Ecto neural progenitor cell (in vitro differentiated cells): ENCODE measurements at regions not wholly inside any gene's neighbourhood (a gene's known extent, or its start where the extent isn't known, plus 50 kb on each side); places are given as distances from the start of the nearest gene placed in this dataset.
"Not testable (repeated sequence)": the region's sequence is repeated elsewhere in the genome, so short reads cannot be mapped to it uniquely, and the experiment has no call there.

Experiments used
- DNase-seq: peaks from one replicate; pipeline ENCODE4 v3.0.0-alpha.2; 2018; ENCODE audit warnings: low spot score

DNA sequence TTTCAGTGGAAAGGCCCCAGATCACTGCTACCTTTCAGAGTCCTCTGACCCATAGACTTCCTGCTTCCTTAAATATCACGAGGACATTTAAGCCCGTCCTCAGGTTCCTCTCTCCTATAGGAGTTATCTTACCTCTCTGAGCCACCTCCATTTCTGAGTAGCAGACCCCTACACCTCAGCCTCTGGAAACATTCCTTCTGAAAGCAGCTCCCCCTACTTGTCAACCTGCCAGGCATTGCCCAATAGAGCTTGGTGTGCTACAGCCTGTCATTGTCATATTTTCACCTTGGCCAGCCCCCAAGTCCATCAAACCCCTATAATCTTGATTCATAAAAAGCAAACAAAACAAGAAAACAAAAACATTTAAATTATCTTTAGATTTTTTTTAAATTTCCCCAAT is 717.9 kb upstream of the SLC8A1 start:
- no peak for DNase-seq

DNA sequence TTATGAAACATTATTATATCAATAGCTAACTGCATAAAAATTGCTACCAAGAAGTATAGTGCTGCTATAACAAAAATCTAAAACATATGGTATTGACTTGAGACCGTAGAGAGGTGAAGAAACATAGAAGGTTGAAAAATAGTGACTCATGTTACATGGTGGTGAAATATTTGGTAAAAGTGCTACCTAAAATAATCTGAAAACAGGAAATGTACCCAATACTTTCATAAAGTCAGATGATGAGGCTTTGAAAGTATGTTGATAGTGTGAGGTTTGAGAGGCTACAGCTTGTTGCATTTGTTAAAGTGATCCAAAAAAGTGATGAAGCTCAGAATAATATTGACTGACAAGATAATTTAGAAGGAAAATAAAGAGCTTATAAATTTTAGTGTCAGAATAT is 718.7 kb upstream of the SLC8A1 start:
- DNase-seq = no peak

GRCh38 chr2:41180387-41180786 is 728.5 kb upstream of the SLC8A1 start:
- DNase-seq = no peak

- no peak for DNase-seq
Observed at GRCh38 chr2:41182961-41183360, 731.1 kb upstream of the SLC8A1 start.

GRCh38 chr2:41187376-41188122 is 735.7 kb upstream of the SLC8A1 start:
- no peak for DNase-seq

- no peak for DNase-seq
Observed at GRCh38 chr2:41194230-41194629, 742.3 kb upstream of the SLC8A1 start.

GRCh38 chr2:41197781-41198180 is 745.9 kb upstream of the SLC8A1 start:
- no peak for DNase-seq

- DNase-seq = no peak
Observed at GRCh38 chr2:41199334-41199733, 747.4 kb upstream of the SLC8A1 start.

GRCh38 chr2:41204315-41204714 is 752.4 kb upstream of the SLC8A1 start:
- DNase-seq = no peak

DNA sequence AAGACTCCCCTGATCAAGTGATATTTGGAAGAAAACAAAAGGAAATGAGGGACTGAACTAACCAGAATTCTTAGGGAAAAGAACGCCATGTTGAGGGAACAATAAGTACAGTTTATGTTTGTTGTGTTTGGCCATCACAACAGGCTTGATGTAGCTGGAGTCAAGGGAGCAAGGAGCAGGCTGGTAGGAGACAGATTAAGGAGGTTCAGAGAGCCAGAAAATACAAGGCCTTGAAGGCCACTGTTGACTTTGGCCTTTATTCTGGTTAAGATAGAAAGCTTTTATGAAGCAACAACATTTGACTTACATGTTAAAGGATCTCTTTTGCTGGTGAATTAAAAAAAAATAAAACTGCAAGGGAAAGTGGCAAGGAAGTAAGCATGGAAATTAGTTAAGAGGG is 754.1 kb upstream of the SLC8A1 start:
- DNase-seq = no peak

DNA sequence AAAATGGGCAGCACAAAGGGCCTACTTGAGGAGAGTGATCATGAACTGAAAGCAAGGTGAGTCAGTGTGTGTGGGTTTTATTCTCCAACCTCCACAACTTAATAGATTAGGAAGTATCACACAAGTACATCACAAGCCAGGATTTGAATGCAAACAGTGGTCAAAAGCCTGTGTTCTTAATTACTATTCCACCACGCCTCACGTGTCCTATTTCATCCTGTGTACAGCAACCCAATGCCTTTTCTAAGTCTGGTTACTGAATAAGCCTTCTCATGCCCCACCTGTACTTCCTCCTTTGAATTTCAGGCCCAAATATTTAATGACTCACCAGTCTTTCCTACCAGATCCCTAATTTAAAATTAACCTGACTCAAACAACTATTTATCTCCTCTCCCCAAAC is 755.7 kb upstream of the SLC8A1 start:
- no peak for DNase-seq

DNA sequence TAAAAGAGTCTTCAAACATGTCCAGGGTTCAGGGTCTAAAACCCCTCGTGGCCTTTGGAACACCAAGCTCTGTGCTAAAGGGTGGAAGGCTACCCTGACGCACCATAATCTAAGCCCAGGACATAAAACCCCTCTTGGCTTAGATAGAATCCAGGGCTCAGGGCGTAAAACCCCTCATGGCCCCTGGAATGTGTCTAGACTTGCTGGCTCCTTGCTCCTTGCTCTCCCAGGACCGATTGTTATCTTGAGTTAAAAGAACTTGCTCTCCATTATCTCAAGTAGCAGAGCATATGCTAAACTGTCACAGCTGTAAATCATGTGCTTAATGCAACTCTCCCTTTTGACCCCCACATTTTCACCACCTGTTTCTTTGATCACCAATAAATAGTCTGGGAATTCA is 758.1 kb upstream of the SLC8A1 start:
- not testable (repeated sequence) for DNase-seq

DNA sequence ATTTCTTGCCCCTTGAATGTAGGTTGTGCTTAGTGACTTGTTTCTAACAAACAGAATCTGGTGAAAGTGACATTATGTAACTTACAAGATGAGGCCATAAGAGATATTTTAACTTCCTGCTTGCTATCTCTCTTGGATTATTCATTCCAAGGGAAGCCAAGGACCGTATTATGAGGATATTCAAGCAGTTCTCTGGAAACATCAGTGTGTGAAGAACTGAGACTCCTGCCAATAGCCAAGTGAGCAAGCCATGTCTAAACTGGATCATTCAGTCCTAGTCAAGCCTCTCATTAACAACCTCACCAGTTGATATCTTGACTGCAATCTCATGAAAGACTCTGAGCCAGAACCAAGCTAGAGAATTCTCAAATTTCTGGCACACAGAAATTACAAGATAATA is 765.1 kb upstream of the SLC8A1 start:
- DNase-seq = no peak

GRCh38 chr2:41222593-41222992 is 770.7 kb upstream of the SLC8A1 start:
- DNase-seq = no peak

DNA sequence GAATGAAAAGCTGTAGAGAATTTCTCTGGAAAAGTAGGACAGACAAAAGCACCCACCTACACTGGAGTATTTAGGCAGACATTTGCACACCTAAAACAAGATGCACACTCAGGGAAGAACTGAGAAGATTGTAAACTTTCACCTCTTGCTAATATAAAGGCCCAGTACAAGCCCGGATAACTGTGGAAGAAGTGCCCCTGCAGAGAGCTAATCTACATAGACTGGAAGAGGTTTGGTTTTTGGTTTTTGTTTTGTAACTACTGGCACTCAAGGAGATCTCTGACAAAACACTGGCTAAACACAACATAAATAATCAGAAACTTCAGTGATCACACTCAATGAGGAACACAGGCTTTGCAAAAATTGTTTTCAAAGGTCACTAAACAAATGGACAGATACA is 782.2 kb upstream of the SLC8A1 start:
- no peak for DNase-seq

DNA sequence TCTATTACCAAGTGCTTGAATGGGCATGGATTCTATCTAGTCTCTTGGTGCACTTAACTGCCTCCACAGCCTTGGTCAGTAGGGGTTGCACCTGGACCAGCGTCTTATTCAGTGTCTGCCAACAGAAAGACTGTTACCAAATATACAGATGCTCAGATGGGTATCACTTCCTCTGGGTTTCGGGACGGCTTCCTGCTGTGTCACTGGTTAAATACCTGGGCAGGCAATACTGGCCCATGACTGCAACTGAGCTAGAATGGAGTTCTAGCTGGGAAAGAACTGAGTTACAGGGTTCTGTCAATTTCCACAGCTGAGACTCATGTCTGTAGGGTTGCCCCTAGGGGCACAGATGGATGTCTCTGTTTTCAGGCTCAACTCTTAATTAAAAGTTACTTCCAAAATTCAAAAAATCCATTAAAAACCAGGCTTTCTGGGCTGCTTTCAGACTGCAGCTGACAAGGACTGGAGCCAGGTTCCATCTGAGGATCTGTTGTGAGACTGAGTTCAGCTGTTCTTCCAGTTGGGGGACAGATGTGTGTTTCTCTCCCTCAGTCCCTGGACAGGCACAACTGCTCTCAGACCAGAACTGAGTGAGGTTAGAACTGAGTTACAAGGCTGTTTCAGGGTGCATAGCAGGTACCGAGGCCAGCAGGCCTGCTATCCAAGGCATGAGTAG is 789.6 kb upstream of the SLC8A1 start:
- no peak for DNase-seq

- no peak for DNase-seq
Observed at GRCh38 chr2:41242001-41242331, 790.1 kb upstream of the SLC8A1 start.

GRCh38 chr2:41267929-41268659 is 779.7 kb upstream of the PKDCC start:
- DNase-seq = no peak

GRCh38 chr2:41283079-41283775 is 764.6 kb upstream of the PKDCC start:
- no peak for DNase-seq

DNA sequence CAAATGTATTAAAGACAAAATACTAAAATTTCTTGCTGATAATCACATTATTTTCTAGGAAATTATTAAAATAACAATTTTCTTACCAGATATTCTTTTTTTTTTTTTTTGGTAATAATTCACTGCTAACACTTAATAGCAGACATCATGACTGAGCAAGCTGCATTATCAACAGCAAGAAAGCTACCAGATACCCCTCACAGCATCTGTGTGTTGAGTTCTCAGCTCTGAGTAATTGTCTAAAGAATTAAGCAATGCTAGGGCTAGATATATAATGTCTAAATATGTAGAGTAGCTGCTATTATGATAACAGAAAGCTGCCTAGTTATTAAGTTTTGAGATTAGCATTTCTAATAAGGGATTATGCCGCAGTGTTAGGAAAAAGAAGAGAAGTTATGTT is 754.3 kb upstream of the PKDCC start:
- DNase-seq = no peak

DNA sequence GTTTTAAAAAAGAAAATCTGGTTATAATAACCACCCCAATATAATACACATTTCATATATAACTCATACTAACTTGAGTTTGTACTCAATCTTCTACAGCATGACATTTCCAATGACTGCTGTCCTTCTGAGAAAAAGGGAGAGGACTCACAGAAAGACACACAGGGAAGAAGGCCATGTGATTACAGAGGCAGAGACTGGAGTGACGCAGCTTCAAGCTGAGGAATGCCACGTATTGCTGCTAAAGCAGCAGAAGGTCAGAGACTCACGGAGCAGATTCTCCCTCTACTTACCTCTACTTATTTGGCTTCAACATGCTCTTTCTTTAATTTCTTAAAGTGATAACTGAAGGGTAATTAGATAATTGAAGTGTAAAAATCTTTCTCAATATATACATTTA is 753.5 kb upstream of the PKDCC start:
- DNase-seq = no peak

DNA sequence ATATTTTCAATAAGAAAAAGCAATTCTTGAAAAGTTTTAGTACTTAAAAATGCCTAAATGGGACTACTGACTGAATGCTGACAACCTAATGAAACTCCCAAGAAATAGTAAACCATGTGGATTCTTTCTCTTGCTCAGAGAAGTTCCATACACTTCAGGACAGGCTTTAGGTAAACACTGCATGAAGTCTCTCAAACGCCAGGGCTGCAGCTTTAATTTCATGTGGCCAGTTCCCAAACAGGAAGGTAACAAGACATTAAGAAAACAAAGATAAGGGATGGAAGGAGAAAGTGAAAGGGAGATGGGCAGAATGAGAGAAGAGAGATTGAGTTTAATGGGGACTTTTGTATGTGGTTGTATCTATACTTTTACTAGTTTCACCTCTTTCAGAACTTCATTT is 734.7 kb upstream of the PKDCC start:
- no peak for DNase-seq
